Stimulated activated CD4-positive, alpha-beta T cell treated with anti-CD3 and anti-CD28 coated beads, Interleukin-15, amount 100 ng/mL, for 24 hours (primary cell): ENCODE measurements at regions not wholly inside any gene's neighbourhood (a gene's known extent, or its start where the extent isn't known, plus 50 kb on each side); places are given as distances from the start of the nearest gene placed in this dataset.
"Not testable (repeated sequence)": the region's sequence is repeated elsewhere in the genome, so short reads cannot be mapped to it uniquely, and the experiment has no call there.

Experiments used
- DNase-seq: peaks from one replicate; pipeline ENCODE4 v3.0.0-alpha.2; 2020

GRCh38 chr6:163776906-163777686 is 362.6 kb downstream of the QKI start:
- no peak for DNase-seq

- DNase-seq = no peak
Observed at GRCh38 chr6:163776196-163776905, 361.8 kb downstream of the QKI start.

DNA sequence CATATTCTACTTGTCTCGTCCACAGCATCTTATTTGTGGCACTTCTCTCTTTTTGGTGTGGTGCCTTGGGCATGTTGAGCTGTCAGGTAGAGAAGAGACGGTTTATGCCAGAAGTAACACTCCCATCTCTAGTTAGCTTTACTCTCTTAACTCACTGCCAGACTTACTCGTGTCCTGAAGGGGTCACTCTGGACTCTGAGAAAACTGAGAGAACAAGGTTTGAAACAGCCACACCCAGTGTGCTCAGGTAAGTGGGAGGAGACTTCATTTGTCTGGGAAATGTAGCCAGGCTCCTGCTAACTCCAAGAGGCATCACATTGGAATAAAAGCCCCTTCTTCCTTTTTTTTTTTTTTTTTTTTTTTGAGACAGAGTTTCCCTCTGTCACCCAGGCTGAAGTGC is 360.8 kb downstream of the QKI start:
- DNase-seq = no peak

- no peak for DNase-seq
Observed at GRCh38 chr6:163774485-163774884, 360.0 kb downstream of the QKI start.

DNA sequence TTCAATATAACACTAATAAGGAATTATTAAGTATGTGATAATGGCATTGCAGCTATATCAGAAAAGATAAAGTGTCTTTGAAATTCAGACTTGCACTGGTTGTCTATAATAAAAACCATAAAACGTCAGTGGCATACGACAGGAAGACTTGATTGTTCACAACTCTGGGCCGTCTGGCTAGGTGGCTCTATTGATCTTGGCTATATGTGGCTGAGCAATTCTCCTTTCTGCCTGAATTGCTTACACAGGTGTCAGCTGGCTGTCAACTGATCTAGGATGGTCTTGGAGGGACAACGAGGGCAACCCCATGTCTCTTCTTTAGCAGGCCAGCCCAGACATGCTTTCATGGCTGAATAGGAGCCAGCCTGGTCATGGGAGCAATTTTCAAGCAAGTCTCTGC is 359.1 kb downstream of the QKI start:
- DNase-seq = no peak

DNA sequence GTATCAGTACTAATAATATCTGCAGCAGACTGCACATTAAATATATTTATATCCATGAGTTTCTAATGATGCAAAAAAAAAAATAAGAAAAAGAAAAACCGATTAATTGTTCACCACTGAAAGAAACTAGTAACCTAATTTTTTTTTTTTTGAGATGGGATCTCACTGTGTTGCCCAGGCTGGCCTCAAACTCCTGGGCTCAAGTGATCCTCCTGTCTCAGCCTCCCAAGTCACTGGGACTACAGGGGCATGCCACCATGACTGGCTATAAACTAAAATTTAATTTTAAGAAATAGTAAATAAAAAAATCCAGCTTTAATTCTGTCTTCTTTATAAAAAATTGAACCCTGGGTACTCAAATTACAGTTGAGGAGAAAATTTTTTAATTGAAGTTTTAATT is 358.2 kb downstream of the QKI start:
- DNase-seq = no peak

GRCh38 chr6:163771180-163771579 is 356.7 kb downstream of the QKI start:
- no peak for DNase-seq

DNA sequence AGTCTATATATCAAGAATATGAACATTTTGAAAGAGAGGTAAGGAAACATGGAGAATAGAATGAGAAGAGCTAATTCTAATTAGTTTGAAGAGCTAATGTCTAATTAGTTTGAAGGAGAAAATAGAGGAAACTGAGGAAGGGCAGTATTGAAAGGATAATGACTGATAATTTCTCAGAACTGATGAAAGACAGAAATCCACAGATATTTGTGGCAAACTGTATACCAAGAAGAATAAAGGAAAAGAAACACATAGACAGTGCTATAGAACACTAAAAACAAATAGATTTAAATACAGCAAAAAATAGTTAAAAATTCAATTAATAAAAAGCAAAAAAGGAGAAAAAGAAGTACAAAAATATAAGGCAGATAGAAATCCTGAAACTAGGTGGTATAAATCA is 354.4 kb downstream of the QKI start:
- DNase-seq = no peak

GRCh38 chr6:163766936-163767335 is 352.4 kb downstream of the QKI start:
- no peak for DNase-seq

DNA sequence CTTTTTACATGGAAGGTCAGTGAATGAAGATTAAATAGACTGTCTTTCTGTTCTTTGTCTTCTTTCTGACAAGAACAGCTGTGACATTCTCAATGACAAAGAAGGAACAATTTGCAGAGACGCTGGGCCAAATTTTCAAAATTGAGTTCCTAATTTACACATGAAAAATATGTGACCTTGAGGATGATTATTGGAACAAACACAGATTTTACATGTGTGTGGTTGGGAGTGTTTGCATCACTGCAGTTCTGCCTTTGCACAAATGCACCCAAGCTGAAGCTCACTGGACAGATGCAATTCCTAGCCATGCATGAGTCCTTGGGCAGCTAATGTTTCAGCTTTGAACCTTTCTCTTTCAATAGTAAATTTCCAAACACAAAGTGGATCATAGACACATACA is 350.8 kb downstream of the QKI start:
- DNase-seq = no peak

- no peak for DNase-seq
Observed at GRCh38 chr6:163764565-163764964, 350.0 kb downstream of the QKI start.

DNA sequence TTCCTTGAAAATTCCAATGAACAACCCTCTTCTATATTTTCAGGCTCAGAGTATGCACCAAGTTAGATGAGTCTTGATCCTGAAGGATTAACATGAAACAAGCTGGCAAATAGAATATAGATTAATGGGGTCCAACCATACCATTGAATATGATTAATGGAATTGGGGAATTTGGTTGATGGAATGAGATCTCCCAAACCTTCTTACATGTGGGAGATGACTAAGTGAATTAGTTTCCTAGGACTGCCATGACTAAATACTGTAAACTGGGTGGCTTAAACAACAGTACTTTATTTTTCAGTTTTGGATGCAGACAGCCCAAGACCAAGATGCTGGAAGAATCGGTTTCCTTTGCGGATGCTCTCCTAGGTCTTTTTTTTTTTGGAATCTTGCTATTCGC is 347.0 kb downstream of the QKI start:
- no peak for DNase-seq

DNA sequence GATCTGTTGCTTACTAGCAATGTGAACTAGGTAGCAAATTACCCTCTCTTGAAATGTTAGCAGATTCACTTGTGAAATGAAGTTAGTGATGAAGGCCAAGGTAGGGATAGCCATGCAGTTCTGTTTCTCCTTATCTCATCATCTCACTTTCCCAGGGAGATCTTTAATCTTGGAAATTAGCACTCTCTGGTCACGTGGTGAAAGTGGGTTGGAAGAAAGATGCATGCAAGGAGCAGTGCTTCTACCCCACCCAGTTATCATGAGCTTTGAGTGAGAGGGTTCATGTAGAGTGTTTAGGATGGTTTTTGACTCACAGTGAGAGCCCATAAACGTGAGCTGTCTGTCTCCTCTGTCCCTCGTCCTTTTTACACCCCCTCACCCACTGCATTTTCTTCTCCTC is 346.3 kb downstream of the QKI start:
- no peak for DNase-seq

DNA sequence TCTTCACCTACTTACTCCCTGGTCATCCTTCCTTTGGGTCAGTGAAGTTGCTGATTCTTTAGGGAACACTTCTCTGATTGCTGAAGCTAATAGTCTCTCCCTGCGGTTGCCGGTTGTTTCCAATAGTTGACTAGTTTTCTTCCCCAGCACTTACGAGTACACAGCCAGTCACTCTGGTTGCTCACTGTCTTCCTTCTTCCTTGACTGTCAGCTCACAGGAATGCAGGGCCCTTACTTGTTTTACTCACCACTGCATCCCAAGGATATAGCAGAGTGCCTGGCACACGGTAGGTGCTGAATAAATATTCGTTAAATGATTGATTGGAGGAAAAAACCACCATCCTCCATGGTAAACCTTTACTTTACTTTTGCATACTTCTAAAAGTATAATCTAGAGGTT is 345.0 kb downstream of the QKI start:
- no peak for DNase-seq

DNA sequence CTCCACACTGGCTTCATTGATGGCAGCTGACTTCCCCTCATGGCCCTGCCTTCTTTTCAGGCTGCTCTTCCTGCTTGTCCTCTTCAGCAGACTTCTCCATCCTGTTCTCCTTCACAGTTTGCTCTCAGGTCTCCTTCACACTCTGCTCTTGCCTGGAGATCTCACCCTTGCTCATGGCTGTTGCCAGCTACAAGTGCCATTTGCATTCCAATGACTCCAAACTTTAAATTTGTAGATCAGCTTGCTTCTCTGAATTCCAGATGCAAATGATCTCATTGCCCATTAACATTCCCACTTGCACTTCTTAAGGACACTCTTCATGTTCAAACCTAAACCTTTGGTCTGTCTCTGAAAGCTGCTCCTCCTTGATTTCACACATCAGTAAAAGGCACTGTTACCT is 343.0 kb downstream of the QKI start:
- no peak for DNase-seq

DNA sequence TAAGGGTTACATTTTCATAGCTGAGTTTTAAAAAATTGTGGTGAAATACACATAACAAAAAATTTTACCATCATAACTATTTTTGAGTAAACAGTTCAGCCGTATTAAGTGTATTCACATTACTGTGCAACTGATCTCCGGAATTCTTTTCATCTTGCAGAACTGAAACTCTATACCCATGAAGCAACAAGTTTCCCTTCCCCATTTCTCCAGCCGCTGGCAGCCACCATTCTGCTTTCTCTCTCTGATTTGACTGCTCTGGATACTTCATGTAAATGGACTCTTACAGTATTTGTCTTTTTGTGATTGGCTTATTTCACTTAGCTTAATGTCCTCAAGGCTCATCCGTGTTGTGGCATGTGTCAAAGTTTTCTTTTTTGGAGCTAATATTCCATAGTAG is 341.6 kb downstream of the QKI start:
- DNase-seq = no peak

DNA sequence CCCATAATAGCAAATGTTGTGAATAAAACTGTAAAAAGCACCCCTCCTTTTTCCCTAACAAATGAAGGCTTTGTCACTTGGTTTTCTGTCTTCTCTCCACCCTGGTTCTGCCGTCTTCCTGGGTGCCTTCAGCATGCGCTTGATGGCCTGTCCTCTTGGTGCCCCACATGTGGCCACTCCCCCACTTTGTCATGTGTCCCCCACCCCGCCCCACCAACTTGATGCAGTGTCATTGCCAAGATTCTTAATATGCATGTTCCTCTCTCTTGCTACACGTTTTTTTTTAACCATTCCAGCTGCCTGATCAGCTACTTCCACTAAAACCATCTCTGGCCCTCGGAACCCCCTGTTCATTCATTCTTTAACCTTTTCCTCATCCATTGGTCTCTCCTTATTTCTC is 340.3 kb downstream of the QKI start:
- DNase-seq = no peak

DNA sequence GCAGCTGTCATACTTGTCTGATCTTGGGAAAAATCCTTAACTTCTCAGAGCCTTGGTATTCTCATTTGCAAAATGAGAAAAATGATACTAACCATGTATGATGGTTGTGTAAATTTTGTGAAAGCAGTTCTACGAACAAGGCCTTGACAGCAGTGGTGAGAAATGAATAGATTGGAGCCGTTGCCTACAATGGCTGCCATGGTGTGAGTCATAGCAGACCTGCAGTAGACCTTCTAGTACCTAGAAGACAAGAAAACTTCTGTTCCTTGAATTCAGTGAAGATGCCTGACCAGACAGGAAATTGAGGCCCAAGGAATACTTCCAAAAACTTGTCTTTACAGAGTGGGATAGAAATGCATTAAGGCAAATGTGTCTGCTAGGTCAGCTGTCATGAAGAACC is 338.9 kb downstream of the QKI start:
- no peak for DNase-seq

- DNase-seq = no peak
Observed at GRCh38 chr6:163752446-163752845, 337.9 kb downstream of the QKI start.

DNA sequence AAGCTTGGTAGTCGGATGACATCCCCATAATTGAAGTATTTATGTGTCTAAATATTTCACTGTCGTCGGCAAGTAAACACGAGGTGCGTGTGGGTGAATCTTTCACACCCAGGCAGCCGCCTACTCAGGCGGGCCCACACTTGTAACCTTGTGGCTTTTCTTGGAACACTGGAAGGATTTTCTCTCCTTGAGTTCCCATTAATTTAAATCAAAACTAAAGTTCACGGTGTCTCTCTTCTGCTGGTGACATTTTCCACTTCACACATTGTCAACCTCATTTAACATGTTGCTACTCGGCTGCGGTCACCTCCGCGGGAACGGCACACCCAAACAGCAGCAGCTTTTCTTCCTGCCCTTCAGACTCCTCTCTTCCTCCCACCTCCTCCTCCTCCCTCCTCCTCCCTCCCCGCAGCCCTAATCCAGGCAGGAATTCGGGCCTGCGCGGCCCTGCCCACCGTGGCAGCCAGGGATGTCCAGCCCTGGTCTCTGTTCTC is 336.6 kb downstream of the QKI start:
- peak; percentile 9 for DNase-seq

- no peak for DNase-seq
Observed at GRCh38 chr6:163750431-163751031, 336.0 kb downstream of the QKI start.

DNA sequence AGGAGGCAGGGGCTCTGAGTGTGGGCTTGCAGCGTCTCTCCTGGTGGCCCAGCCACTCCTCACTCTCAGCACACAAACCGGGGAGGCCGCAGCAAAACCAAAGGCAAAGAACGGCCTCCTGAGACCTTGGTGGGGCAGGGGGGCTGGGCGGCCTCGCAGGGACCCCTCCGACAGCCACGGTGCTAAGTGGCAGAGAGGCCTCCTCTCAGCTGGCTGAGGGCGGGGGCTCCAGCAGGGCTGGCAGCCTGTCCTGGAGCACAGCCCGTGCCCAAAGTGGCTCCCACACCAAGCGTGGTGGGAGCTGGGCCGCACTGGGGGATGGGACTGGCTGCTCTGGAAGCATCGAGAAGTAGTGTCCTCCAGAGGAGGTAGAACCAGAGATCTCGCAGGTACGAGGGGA is 334.4 kb downstream of the QKI start:
- no peak for DNase-seq

- DNase-seq = no peak
Observed at GRCh38 chr6:163748036-163748435, 333.5 kb downstream of the QKI start.

- DNase-seq = not testable (repeated sequence)
Observed at GRCh38 chr6:163747058-163747457, 332.5 kb downstream of the QKI start.
